ENCODE measurements at regions not wholly inside any gene's neighbourhood (a gene's known extent, or its start where the extent isn't known, plus 50 kb on each side); places are given as distances from the start of the nearest gene placed in this dataset.
A peak's percentile ranks its signal among the peaks of the same experiment; 100 is the strongest.
"Not testable (repeated sequence)": the region's sequence is repeated elsewhere in the genome, so short reads cannot be mapped to it uniquely, and the experiment has no call there.

DNA sequence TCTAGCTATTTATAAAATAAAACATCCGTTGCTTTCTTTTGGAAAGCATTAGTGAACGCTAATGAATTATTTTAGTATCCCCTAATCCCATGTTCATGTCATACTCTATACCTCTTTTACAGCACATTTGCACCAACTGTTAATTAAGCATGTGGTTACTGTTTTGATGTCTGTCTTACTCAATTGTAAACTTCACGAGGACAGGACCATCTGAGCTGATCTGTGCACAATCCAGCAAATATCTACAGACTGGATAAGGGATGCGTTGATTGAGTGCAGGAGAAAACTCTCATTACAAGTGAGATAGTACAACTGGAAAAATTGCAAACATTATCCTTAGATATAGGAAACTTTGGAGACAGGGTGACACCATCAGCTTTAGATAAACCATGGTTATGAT, 201.1 kb downstream of the PCDH20 start:
- no peaks in the 10 kb centered on the region for H3K27me3 ChIP-seq (ENCODE audit: control insufficient read depth, insufficient read depth)
- intact Hi-C loops (cut with DNase I): no loop called here
- ATAC-seq (no peak), DNase-seq (no peak)
- WGBS: 58% methylated on average over 4 of the region's 4 CpGs
- no peak overlapping the region for H3K27ac ChIP-seq (ENCODE audit: low read length)
- no peaks in the 10 kb centered on the region for H3K4me1 ChIP-seq (ENCODE audit: control insufficient read depth, insufficient read depth, low read length)
- no peak overlapping the region for H3K4me3 ChIP-seq (ENCODE audit: low read length)
- H3K9me3 ChIP-seq (ENCODE audit: control insufficient read depth, low read length): no peaks in the 10 kb centered on the region

- H3K27me3 ChIP-seq (ENCODE audit: control insufficient read depth, insufficient read depth); H3K27ac ChIP-seq (ENCODE audit: low read length); intact Hi-C loops (cut with DNase I); H3K9me3 ChIP-seq (ENCODE audit: control insufficient read depth, low read length); DNase-seq; H3K4me3 ChIP-seq (ENCODE audit: low read length); H3K4me1 ChIP-seq (ENCODE audit: control insufficient read depth, insufficient read depth, low read length); ATAC-seq: not testable (repeated sequence)
- WGBS: 91% methylated on average over 11 of the region's 11 CpGs
Measured at GRCh38 chr13:61205898-61206297, 209.8 kb downstream of the PCDH20 start.

DNA sequence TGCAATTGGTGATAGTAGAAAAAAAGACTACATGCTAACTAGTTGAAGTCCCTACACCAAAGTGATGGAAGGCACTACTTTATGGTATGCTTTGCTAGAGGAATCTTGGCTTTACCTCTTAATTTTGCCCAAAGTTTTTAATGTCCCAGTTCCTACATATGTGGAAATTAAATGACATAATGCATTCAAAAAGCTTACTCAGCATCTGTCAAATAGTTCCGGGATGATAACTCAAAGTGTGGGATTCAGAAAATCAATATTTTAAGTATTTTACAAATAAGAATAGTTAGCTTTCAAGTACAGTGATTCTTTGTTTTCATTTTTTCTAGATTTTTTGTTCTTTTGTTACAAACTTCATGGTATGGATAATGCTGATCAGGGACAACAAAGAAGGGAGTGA, 211.6 kb downstream of the PCDH20 start:
- DNase-seq (no peak), ATAC-seq (no peak)
- Histone ChIP-seq H3K4me3 (ENCODE audit: low read length) (no peak overlapping the region), H3K27ac (ENCODE audit: low read length) (no peak overlapping the region), H3K27me3 (ENCODE audit: control insufficient read depth, insufficient read depth) (no peaks in the 10 kb centered on the region), H3K4me1 (ENCODE audit: control insufficient read depth, insufficient read depth, low read length) (no peaks in the 10 kb centered on the region), H3K9me3 (ENCODE audit: control insufficient read depth, low read length) (no peaks in the 10 kb centered on the region)
- WGBS: 88% methylated on average over 1 of the region's 1 CpG
- intact Hi-C loops (cut with DNase I): no loop called here

DNA sequence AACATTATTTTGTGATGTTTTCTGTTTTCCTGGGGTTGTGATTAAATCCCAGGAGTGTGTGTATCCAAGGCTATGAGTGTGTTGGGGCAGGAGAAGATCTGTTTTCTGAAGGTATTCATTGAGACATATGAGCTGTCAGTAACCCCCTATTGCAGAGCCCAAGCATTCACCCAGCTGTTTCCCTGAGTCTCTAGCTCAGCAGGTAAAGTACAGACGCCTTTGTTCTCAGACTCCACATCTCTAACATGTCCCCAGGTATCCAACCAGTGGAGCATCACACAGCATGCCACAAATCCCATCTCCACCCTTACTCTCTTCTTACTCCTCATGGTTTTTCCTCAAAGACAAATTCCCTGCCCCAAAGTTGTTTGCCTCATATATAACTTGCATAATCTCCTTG, 213.6 kb downstream of the PCDH20 start:
- DNase-seq (no peak), ATAC-seq (no peak)
- Histone ChIP-seq H3K27ac (ENCODE audit: low read length) (no peak overlapping the region), H3K9me3 (ENCODE audit: control insufficient read depth, low read length) (no peaks in the 10 kb centered on the region), H3K4me1 (ENCODE audit: control insufficient read depth, insufficient read depth, low read length) (no peaks in the 10 kb centered on the region), H3K27me3 (ENCODE audit: control insufficient read depth, insufficient read depth) (no peaks in the 10 kb centered on the region), H3K4me3 (ENCODE audit: low read length) (no peak overlapping the region)
- WGBS: 33% methylated on average over 1 of the region's 1 CpG
- intact Hi-C loops (cut with DNase I): no loop called here

- 93% methylated on average over 1 of the region's 1 CpG for WGBS
- no peak overlapping the region for H3K27ac ChIP-seq (ENCODE audit: low read length)
- no peak for ATAC-seq
Measured at GRCh38 chr13:61192826-61193225, 222.8 kb downstream of the PCDH20 start.

DNA sequence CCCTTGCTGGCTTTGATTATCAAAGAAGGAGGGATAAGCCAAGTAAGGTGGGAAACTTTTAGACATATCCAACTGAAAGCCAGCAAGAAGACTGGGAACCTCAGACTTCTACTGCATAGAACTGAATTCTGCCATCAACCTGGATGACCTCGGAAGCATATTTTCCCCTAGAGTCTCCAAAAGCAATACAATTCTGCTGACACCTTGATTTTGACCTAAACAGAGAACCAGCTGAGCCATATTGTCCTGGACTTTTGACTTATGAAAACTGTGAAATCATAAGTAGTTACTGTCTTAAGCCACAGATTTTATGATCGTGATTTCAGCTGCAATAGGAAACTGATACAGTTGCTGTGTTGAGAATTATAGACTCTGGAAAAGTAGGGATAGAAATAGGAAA, 227.6 kb downstream of the PCDH20 start:
- H3K9me3 ChIP-seq (ENCODE audit: control insufficient read depth, low read length): no peaks in the 10 kb centered on the region
- no peak for DNase-seq
- 89% methylated on average over 2 of the region's 2 CpGs for WGBS
- H3K4me1 ChIP-seq (ENCODE audit: control insufficient read depth, insufficient read depth, low read length): no peaks in the 10 kb centered on the region
- no peak overlapping the region for H3K4me3 ChIP-seq (ENCODE audit: low read length)
- no peak for ATAC-seq
- intact Hi-C loops (cut with DNase I): no loop called here
- no peak overlapping the region for H3K27ac ChIP-seq (ENCODE audit: low read length)
- H3K27me3 ChIP-seq (ENCODE audit: control insufficient read depth, insufficient read depth): no peaks in the 10 kb centered on the region

More at GRCh38 chr13:61192826-61193225, 222.8 kb downstream of the PCDH20 start:
- no peak for DNase-seq
- no peaks in the 10 kb centered on the region for H3K27me3 ChIP-seq (ENCODE audit: control insufficient read depth, insufficient read depth)
- H3K4me3 ChIP-seq (ENCODE audit: low read length): no peak overlapping the region
- no peaks in the 10 kb centered on the region for H3K4me1 ChIP-seq (ENCODE audit: control insufficient read depth, insufficient read depth, low read length)
- H3K9me3 ChIP-seq (ENCODE audit: control insufficient read depth, low read length): no peaks in the 10 kb centered on the region
- intact Hi-C loops (cut with DNase I): no loop called here

- Histone ChIP-seq H3K4me1 (ENCODE audit: control insufficient read depth, insufficient read depth, low read length) (no peaks in the 10 kb centered on the region), H3K27me3 (ENCODE audit: control insufficient read depth, insufficient read depth) (no peaks in the 10 kb centered on the region), H3K4me3 (ENCODE audit: low read length) (no peak overlapping the region), H3K27ac (ENCODE audit: low read length) (no peak overlapping the region), H3K9me3 (ENCODE audit: control insufficient read depth, low read length) (no peaks in the 10 kb centered on the region)
- DNase-seq: no peak
- intact Hi-C loops (cut with DNase I): no loop called here
- 73% methylated on average over 4 of the region's 4 CpGs for WGBS
- no peak for ATAC-seq
Measured at GRCh38 chr13:61187471-61187870, 228.2 kb downstream of the PCDH20 start.

- no peak overlapping the region for H3K27ac ChIP-seq (ENCODE audit: low read length)
- no peaks in the 10 kb centered on the region for H3K9me3 ChIP-seq (ENCODE audit: control insufficient read depth, low read length)
- no peak for DNase-seq
- 36% methylated on average over 1 of the region's 1 CpG for WGBS
- no peaks in the 10 kb centered on the region for H3K27me3 ChIP-seq (ENCODE audit: control insufficient read depth, insufficient read depth)
- H3K4me3 ChIP-seq (ENCODE audit: low read length): no peak overlapping the region
- no peak for ATAC-seq
- intact Hi-C loops (cut with DNase I): no loop called here
- H3K4me1 ChIP-seq (ENCODE audit: control insufficient read depth, insufficient read depth, low read length): no peaks in the 10 kb centered on the region
Measured at GRCh38 chr13:61183670-61184069, 232.0 kb downstream of the PCDH20 start.

DNA sequence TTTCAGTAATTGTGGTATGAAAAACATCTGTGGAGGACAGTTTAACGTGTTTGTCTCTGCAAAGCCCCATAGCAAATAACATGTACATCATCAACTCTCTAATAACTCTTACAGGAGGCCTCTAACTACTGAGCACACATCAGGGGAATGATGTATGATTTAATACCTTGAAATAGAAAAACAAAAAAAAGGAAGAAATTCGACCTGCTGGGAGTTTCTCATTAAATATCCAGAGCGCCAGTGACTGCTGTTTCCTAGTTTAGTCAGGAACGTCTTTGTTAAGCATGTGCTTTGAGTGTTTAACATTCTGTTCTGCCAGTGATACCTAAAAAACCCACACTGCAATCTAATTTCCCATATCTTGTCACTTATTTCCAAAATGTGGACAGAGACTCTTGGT, 235.4 kb downstream of the PCDH20 start:
- H3K27ac ChIP-seq (ENCODE audit: low read length): no peak overlapping the region
- no peaks in the 10 kb centered on the region for H3K27me3 ChIP-seq (ENCODE audit: control insufficient read depth, insufficient read depth)
- no peaks in the 10 kb centered on the region for H3K9me3 ChIP-seq (ENCODE audit: control insufficient read depth, low read length)
- intact Hi-C loops (cut with DNase I): no loop called here
- H3K4me1 ChIP-seq (ENCODE audit: control insufficient read depth, insufficient read depth, low read length): no peaks in the 10 kb centered on the region
- 41% methylated on average over 4 of the region's 4 CpGs for WGBS
- H3K4me3 ChIP-seq (ENCODE audit: low read length): no peak overlapping the region
- DNase-seq: no peak
- ATAC-seq: no peak

GRCh38 chr13:61179741-61180140, 235.9 kb downstream of the PCDH20 start:
- WGBS: 65% methylated on average over 2 of the region's 2 CpGs
- no peaks in the 10 kb centered on the region for H3K4me1 ChIP-seq (ENCODE audit: control insufficient read depth, insufficient read depth, low read length)
- no peaks in the 10 kb centered on the region for H3K27me3 ChIP-seq (ENCODE audit: control insufficient read depth, insufficient read depth)
- no peak for ATAC-seq
- DNase-seq: no peak
- intact Hi-C loops (cut with DNase I): no loop called here
- H3K9me3 ChIP-seq (ENCODE audit: control insufficient read depth, low read length): no peaks in the 10 kb centered on the region
- H3K4me3 ChIP-seq (ENCODE audit: low read length): no peak overlapping the region
- no peak overlapping the region for H3K27ac ChIP-seq (ENCODE audit: low read length)

DNA sequence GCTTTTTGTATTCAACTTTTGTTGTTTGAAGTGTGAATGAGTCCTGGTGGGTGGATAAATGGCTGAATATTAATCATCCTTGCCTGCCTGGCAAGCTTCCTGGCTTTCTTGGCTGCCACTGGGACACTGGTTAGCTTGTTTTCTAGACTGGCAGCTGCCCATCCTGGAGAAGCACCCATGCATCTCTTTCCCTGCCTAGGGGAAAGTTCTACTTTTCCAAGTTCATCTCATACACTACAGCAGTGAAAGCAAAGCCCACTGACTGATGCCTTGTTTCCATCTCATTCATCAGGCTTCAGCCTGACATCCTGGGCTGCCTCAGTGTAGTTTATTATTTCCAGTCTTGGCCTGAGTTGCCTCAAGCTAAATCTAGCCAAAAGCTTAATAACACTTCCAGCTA, 244.8 kb downstream of the PCDH20 start:
- H3K9me3 ChIP-seq (ENCODE audit: control insufficient read depth, low read length): no peaks in the 10 kb centered on the region
- H3K4me3 ChIP-seq (ENCODE audit: low read length): no peak overlapping the region
- H3K27ac ChIP-seq (ENCODE audit: low read length): no peak overlapping the region
- H3K27me3 ChIP-seq (ENCODE audit: control insufficient read depth, insufficient read depth): no peaks in the 10 kb centered on the region
- DNase-seq (peak in 1 of 3 donors; percentile 51), ATAC-seq (no peak)
- intact Hi-C loops (cut with DNase I): no loop called here
- H3K4me1 ChIP-seq (ENCODE audit: control insufficient read depth, insufficient read depth, low read length): no peaks in the 10 kb centered on the region

DNA sequence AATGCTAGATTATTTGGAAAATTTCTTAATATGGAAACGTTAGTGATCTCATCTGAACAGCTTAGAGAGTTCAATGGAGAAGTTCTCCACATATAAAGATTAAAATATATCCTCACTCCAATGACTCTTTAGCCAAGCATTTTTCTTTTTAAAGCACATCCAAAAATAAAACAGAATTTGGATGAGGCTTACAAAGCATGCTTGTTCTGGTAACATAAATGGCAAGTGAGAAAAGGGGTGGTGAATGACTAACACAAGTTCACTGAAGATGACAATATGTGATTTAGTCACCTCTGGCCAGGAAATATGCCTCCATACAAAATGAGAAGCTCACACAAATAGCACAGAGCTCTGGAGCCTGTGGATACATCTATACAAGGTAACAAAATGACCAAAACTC, 253.0 kb downstream of the PCDH20 start:
- no peaks in the 10 kb centered on the region for H3K9me3 ChIP-seq (ENCODE audit: control insufficient read depth, low read length)
- H3K27ac ChIP-seq (ENCODE audit: low read length): peak overlapping the region; percentile 77
- DNase-seq (no peak), ATAC-seq (peak; percentile 93 to 94)
- 22% methylated on average over 1 of the region's 1 CpG for WGBS
- intact Hi-C loops (cut with DNase I): no loop called here
- H3K27me3 ChIP-seq (ENCODE audit: control insufficient read depth, insufficient read depth): no peaks in the 10 kb centered on the region
- H3K4me3 ChIP-seq (ENCODE audit: low read length): no peak overlapping the region
- no peaks in the 10 kb centered on the region for H3K4me1 ChIP-seq (ENCODE audit: control insufficient read depth, insufficient read depth, low read length)
